Activated T-cell treated with anti-CD3 and anti-CD28 coated beads, Interleukin-2, amount 50 U/mL, for 48 hours (primary cell): ENCODE measurements at regions not wholly inside any gene's neighbourhood (a gene's known extent, or its start where the extent isn't known, plus 50 kb on each side); places are given as distances from the start of the nearest gene placed in this dataset.

Experiments used
- DNase-seq, 2 experiments: peaks; one replicate each; pipeline ENCODE4 v3.0.0-alpha.2; 2020

DNA sequence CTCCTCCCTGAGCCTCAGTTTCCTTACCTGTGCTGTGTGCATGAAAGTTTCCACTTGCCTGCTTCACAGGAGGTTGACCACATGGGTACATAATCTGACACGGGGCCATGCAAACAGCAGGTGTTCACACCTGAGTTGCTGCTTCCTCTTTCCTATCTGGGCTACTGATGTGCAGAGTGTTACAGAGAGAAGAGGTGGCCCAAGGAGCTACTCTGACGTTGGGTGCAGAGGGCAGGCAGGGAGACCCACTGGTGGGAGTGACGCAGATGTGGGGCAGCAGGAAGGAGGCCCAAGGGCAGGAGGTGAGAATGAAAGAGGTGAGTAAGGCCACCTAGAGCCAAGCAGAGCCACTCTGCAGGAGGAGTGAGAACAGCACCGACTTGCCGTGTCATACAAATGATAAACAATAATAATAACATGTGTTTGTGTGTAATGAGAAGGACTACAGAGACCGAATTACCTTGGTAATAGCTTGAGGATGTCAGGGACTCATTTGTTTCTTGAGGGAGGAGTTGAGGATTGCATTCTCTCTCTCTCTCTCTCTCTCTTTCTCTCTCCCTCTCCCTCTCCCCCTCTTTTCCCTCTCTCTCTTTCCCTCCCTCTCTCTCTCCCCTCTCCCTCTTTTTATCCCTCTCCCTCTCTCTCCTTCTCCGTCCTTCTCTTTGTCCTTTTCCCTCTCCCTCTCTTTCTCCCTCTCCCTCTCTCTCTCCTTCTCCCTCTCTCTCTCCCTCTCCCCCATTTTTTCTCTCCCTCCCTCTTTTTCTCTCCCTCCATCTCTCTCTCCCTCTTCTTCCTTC, 87.4 kb upstream of the IGSF21 start:
- no peak for DNase-seq

DNA sequence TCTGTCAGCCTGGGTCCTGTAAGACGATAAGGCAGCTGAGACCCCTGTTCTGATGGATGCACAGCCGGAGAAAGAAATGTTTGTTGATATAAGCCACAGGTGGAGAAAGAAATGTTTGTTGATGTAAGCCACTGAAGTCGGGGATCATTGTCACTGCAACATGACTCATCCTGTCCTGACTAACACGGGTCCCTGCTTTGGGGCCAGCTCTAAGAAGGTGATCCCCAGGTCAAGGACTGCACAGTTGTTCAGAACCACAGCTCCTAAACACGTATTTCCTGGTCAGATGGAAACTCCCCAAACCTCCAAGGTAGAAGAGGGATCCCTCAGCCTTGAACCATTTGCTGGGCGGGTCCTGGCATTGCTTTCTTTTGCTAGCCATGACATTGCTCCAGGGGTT, 86.4 kb upstream of the IGSF21 start:
- no peak for DNase-seq

DNA sequence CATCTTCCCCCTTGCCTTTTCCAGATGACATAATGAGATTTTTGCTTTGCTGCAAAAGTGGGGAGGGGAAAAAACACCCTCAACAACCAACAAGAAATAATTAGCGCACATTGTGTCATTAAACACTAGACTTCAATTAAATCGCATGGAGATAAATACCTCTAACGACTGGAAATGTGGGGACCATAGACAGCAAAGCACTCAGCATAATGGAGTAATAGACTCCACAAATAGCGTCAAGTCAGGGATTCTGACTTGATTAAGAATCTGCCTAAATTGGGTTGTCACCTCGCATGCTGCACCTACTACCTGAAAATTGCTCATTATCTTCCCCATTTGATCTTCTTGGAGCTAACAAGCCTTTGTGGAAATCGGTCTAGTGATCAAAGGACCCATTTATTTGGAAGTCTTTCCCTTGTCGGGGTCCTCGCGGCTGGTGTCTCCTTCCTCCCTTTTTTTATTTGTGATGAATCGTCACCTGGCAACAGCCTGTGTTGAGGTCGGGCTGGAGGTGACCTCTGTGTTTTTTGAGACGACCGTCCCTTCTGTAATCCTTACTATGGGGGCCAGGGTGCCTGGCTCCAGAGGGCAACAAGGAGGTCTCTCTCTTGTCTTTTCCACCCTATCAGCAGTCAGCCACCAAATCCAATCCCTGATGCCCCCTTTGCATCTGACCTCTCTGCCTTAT, 75.3 kb upstream of the IGSF21 start:
- DNase-seq = no peak

DNA sequence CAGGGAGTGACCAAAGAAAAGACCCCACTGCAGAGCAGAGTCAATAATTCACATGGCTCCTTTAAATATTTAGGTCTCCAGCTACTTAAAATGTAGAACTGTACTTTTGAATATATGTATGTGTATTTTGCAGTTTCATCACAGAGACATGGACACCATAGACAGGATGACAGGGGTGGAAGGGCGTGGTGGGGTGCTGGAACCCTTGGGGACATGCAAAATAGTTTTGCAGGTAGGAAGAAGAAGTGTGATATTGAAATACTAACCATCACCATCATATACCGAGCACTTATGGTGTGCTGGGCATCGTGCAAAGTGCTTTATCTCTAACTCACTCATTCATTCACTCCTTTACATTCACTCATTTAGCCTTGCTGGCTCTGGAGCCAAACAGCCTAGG, 72.5 kb upstream of the IGSF21 start:
- DNase-seq = no peak

DNA sequence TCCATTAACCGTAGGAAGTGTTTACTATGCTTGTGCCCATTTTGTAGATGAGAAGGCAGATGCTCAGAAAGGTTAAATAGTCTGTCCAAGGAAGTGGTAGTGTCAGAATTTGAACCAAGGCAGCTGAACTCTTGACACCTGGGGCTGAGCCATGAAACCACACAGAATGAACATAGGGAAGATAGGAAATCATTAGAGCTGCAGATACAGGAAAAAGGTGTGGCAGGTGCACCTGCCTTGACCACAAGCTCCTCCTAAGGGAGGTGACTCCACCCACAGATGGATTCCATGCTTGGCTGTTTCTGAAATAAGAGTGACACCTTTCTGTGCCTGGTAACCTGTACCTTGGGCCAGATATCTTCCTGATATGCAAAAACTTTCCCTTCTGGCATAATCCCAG, 69.9 kb upstream of the IGSF21 start:
- DNase-seq = no peak

DNA sequence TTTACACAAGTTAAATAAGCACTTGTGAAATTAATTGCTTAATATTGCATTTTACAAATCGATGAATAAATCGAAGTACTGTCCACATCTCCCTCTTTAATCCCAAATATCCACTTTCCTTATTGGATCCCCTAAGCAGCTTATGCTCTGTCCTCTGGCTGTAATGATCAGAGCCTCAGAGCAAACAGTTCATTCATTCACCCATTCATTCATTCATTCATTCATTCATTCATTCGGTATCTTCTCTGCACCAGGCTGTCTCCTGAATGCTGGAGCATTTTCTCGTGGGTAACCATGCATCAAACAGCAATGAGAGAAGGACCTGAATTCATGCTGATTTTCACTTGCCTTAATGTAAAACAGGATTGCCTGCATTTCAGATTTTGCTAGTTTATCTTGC, 69.5 kb upstream of the IGSF21 start:
- no peak for DNase-seq

DNA sequence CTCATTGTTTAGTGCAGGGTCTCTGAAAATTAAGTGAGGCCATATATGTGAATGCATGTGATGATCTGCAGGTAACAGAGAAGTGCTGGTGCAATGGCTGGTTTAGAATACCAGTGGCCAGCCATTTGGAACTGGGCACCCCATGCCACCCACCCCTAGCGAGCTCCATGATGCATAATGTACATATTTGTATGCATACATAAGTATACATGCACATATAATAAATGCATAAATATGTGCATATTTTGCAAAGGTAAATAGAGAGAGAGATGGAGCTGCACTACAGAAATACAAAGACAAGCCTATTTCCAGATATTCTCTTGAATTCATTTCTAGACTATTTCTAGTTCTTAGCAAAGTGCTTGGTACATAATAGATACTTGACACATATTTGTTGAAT, 68.5 kb upstream of the IGSF21 start:
- DNase-seq = no peak

DNA sequence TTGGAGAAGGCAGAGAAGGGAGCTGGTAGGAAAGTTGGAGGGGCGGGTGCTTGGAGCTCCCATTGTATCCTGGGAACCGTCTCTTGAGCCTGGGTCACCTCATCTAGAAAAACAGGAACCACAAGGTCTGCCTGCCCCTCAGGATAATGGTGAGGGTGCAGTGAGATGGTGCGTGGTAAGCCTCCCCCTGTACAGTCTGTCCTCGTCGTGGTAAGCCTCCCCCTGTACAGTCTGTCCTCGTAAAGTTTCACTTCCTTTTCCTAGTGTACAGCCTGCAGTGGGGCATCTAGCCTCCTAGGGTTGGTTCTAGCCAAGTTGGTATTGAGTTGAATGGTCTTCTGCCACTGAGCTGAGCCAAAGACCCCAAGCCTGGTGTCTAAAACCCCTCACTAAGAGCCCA, 66.5 kb upstream of the IGSF21 start:
- no peak for DNase-seq

DNA sequence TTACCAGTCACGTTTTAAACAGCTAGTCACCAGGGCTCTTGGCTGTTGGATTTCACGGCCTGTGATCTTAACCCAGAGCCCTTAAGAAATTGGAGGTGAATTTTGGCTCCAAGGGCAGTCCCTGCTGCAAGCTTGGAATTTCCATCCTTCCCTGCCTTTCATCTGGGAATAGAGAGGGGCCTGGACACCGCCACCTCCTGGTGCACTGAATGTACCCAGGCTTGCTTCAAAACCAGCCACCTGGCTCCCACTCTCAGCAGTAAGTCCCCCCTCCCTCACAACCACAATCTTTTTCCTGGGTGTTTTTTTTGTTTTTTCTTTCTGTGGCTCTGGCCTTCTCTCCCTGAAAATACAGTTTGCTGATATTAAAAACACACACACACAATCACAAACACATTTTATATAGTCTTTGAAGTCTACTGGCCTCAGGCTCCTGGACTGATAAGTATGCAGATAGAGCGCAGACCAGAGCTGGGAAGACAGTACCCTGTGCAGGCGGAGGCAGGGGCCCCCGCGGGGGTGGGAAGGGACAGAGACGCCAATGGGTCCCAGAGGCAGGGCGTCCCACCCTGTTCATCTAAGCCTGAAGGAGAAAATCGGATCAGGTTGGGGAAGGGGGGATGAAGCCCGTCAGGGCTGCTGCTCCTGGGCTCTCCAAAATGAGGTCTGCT, 65.8 kb upstream of the IGSF21 start:
- no peak for DNase-seq

DNA sequence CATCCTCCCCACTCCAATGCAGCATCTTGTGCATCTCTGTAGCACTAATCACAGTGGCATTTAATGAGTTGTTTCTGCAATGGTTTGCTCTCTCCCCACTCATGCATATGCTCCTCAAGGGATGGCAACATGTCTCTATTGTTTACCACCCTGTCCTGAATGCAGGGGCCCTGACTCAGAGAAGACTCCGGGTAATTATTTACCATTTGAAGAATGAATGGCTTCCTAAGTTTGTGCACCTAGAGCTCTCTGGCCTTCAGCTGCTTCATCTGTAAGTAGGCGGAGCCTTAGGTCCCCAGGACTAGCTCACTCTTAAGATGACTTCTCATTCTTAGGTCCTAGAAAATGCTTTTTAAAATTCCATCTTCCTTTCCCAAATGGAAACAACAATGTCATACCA, 63.7 kb upstream of the IGSF21 start:
- DNase-seq = no peak

DNA sequence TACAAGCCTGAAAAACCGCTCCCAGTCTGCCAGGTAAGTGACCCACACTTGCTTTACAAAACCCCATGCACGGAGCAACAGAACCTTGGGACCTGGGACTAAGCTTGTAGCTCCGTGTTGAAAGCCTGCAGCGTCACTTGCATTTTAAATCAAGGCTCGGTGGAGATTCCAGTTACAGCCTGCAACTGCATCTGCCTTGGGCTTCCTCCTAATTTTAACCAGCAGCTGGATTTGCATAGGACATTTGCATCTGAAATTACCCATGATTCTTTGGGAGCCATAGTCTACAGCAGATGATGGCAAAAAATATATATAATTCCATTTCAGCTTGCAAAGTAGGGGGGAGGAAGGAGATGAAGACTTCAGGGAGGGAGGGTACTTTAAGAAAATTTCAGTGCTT, 62.4 kb upstream of the IGSF21 start:
- no peak for DNase-seq

DNA sequence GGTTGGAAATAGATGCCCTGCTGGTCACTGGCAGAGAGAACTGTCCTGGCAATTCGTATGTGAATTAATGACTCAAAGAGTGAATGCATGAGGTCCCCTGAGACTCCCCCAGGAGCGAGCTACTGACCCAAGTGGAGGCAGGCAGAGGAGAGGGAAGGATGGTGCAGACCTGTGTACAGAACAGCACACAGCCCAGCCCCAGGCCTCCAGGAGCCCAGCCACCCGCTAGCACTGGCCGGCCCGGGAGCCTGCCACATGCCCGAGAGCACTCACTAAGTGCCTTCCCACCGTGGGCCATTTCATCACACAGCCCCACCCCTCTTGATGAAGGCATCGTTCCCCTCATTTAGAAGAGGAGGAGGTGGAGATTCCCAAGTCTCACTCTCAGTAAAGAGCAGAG, 62.0 kb upstream of the IGSF21 start:
- no peak for DNase-seq

DNA sequence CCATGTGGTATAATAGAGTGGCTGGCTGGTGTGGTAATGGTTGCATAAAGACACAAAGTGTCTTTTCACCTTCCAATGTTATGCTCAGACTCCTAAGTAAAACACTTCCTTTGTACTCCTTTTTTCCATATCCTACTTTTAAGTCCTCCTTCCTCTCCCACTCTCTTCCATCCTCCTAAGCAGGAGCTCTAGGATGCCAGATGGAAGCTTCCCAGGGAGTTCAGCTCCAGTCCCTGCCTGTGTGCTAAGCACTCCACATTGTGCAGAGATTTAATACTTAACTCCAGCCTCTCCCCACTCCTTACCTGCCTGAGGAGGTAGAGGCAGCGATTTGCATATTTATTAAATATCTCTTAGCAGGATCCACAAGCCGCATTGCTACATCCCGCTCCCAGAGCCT, 60.5 kb upstream of the IGSF21 start:
- no peak for DNase-seq

DNA sequence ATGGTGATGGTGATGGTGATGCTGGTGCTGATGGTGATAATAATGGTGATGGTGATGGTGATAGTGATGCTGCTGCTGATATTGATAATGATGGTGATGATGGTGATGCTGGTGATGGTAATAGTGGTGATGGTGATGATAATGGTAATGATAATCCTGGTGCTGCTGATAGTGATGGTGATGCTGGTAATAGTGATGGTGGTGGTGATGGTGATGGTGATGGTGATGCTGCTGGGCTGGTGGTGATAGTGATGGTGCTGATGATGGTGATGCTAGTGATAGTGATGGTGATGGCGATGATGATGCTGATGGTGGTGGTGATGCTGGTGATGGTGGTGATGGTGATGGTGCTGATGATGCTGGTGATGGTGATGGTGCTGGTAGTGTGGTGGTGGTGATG, 58.4 kb upstream of the IGSF21 start:
- no peak for DNase-seq

DNA sequence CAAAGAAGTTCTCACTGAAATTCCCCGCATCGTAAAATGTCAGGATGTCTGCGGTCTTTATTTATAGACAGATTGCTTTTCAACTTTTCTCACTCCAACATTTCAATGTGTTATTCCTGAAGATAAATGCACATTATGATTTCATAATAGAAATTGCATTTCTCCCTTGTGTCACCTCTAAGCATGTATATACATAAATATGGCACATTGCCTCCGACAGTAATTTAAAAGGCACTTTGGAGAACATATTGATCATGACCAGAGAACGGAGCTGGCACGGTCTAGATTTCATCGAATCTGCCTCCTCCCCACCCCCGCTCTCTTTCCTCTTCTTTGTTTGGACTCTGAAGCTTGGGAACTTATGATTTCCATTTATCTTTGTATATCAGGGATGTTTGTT, 54.9 kb upstream of the IGSF21 start:
- DNase-seq = no peak

DNA sequence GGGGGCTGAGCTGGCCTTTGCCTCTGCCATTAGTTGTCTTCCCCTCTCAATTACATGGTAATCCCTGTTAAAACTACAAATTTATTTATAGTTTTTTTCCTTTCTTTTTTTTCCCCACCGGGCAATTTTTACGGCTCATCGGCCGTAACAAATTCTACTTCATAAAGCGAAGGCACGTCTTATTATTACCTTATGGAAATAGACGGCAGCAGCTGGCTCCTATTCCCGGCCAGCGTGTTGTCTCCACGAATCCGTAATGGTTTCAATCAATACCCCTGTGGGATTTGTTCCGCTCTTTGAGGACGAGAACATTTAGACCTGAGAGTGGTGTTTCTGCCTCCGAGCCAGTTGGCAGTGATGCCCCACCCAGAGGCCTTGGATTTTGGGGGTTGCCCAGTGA, 52.4 kb upstream of the IGSF21 start:
- DNase-seq = no peak

DNA sequence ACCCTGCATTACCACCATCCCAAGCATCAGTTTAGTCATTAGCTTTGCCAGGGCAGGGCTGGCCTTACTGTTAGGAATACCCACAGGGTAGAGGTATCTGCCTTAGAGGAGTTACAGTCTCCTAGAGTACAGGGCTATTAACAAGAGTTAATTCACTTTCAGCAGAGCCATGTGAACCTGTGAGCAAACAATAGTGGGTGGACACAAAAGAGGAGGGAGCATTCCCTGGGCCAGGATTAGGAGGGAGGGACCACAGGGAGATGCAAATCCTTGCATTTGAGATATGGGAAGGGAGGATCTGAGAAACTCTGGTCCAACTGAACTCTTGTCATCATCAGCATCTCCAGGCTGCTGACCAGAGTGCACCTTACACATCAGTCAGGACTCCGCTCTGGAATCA, 51.1 kb upstream of the IGSF21 start:
- DNase-seq = no peak

DNA sequence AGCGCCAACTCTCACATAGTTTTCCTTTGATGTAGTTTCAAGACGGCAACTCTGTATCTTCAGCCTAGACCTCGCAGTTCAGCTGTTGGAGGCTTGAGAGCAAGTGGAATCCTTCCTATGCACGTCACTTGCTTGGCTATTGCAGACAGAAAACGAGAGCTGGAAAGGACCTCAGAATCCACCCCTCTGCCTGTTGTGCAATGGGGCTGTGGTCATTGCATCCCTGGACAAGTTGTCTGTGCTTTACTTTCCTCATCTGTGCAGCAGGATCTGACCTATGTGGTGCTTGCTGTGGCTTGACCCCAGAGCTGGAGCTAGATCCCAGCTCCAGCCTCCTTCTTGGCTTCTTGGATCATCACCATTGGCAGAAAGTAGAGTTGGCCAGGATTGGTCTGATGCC, 50.0 kb upstream of the IGSF21 start:
- DNase-seq = no peak
